Dermis blood vessel endothelial cell (primary cell): ENCODE measurements at regions not wholly inside any gene's neighbourhood (a gene's known extent, or its start where the extent isn't known, plus 50 kb on each side); places are given as distances from the start of the nearest gene placed in this dataset.
A peak's percentile ranks its signal among the peaks of the same experiment; 100 is the strongest.

Experiments used
- DNase-seq: peaks from one replicate; pipeline ENCODE4 v3.0.0; 2010

DNA sequence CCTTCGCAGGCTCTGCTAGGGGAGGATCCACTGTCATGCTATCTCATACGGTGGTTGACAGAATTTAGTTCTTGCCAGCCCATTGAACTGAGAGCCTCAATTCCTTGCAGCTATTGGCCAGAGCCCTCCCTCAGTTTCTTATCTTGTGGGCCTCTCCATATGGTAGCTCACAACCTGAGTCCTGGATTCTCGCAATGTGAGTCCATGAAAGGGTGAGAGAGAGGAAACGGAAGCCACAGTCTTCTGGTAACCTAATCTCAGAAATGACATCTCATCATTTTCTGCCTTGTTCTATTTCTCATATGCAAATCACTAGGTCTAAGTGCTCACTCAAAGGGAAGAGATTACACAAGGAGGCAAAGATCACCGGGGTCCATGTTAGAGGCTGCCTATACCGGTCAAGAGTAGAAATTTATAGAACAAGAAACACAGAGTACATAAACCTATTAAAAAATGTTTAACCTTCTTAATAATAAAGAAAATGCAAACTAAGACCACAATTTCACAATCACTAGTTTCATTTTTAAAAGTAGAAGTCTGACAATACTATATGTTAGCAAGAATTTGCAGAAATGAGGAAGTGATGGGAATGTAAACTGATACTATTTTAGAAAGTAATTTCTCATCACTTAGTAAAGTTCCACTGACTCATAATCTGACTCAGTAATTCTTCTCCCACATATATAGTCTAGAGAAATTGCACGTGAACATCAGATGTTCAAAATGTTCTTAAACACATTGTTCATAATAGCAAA, 378.4 kb upstream of the AGTR1 start:
- DNase-seq: no peak

DNA sequence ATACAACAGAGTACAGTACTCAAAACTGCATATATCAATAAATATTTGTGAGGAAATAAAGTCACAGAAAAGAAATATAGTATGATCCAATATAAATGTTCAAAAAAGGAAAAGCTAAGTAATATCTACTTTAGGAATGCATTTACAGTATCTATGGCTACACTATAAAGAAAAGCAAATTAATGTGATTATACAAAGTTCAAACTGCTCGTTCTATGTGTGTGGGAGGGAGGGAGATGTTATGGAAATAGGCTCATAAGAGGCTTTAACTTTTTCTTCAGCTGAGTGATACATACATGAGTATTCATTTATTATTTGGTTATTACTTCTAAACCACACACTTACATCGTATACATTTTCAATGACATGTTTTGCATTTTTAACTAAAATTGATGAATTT, 377.7 kb upstream of the AGTR1 start:
- no peak for DNase-seq

DNA sequence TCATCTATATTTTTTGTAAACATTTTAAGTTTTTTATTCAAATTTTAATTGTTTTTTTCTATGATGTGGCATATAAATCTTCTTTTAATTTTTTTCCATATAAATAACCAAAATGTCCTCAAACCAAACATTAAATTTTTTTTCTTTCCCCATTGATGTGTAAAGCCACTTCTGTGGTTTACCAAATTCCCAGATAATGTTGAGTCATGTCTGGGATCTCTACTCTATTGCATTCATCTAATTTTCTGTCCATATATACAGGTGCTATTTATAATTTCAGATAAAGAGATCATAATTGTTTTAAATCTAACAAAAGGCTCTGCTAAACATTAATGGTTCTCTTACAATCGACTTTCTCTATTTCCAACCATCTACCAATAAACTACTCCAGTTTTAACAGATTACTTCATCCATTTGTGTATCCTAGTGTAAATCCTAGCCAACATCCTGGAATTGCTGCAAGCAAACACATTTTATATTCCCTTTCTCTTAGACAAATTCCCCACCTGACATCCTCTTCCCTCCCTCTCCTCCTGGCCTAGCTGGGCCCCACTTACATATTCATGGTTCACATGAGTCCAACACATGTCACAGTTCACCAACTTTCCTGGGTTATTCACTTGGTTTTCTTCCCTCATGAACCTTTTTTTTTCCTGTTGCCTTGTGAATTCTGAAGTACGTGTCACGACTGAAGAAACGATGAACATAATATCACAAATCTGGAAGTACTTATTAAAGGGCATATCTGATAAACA, 368.0 kb upstream of the AGTR1 start:
- DNase-seq: no peak

DNA sequence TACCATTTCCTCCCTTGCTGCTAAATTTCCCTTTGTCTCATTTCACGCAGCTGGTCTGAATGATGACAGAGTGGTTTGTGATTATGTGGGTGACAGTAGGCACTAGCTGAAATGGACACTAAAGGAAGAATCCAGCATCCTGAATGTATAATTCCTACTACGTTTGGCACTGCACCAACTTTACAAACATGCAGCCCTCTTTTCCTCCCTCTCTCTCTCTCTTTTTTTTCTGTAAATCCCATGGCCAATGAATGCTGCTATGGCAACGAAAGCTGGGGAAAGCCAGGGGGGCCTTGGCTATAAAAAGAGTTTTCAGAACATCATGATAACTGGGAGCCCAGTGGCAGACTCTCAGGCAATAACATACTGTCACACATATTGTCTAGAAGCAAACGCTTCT, 367.2 kb upstream of the AGTR1 start:
- no peak for DNase-seq

DNA sequence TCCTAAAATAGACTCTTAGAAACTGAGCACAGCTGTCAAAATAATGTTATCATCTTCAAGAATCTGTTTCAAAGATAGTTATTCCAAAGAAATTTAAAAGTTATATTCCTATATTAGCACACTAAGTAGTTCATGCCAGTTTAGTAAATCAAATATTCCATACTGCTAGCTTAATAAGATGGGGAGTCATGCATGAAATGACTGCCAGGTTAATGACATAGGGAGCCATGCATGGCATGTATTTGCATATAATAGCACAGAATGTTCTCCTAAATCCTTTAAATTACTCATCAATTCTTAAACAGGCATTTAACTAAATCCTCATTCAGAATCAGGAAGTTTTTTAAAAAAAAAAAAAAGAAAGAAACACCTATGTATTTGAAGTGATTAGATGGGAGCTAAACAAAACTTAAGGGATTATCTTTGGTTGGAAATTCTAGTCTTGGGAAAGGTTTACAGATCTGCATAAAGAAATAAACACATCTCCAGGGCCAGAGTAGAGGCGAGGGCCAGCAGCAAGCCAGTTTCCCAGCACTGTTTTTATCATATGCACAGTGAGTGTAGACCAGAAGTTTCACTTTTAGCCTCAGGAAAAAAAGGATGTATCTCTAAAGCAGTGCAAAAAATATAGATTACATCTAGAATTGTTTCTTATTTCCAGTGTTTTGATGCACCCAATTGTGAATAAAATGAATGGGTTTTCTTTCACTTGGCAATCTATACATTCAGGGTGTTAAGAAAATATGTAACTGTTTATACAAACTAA, 366.4 kb upstream of the AGTR1 start:
- DNase-seq: no peak

DNA sequence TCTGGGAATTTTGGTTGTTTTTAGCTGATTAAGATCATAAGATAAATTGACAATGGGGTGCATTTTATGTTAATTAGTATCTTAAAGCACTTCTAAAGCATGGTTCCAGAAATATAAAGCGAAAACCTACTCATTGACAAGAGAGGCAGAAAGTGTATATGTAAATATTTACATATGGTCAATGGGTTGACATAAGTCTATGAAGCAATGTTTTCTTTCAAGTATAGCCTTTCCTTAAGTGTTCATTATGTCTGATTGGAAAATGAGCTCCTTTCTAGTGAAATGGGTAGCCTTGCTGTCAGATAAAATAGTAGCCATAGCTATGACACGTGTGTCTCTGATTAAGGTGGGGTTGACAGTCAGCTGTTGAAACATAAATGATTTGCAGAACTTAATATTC, 365.2 kb upstream of the AGTR1 start:
- DNase-seq: no peak

DNA sequence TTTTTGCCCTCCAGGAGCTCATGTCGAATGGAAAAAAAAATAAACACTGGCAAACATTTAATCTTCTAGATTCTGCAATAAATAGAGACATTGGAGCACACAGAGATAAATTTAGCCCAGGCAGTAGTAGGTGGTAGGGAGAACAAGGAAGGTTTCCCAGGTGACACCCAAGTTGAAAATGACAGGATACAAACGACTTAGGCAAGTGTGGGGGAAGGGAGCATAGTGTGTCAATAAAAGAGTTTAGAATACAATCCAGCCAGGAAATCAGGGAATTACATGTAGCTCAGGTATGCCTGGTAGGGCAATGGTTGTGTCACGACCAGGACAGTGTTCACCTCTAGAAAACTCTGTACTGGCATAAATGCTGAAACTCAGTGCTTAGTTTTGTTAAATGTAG, 364.6 kb upstream of the AGTR1 start:
- DNase-seq: no peak

DNA sequence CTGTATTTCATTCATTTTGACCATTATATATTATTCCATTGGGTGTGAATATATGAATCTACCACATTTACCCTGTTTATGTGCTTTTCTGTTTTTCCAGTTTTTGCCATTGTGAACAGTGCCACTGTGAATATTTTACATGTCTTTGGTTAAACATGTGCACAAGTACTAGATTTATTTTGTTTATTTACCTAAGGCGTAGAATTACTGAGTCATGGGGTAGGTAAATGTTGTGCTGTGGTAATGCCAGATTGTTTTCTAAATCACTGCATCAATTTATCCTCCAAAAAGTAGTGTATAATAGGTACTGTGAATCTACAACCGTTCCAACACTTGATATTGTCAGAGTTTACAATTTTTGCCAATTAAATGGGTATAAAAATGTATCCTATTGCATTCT, 362.1 kb upstream of the AGTR1 start:
- no peak for DNase-seq

DNA sequence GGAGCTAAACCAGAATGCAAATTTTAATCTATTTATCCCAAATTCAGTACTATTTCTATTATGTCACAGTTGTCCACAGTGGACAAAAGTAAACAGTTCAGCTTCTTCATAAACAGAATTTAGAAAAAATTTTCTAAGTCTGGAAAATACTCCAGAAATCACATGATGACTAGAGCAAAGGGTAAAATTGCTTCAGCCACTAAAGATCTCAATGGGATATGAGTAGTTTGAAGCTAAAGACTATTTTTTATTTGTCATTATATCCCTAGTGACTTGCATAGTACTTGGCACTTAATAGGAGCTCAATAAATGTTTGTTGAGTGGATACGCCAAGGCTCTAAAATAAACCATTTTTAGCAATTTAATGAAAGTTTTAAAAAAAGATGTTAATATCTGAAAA, 354.3 kb upstream of the AGTR1 start:
- DNase-seq: no peak

DNA sequence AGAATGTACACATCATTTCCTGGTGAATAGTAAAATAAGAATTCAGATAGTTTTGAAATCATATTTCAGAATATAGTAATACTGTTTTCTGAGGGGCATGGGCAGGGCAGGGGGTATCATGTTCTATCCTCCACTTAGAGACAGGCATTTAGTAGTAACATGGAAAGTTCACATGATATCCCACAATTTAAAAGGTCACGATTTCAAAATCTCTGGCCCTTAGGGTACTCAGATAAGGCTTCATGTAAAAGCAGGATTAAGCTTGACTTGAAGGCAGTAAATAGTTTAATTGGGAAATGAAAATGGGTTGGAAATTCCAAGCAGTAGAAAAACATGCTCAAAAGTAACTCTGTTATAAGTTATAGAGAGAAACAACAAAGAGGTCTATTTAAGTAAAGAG, 353.2 kb upstream of the AGTR1 start:
- no peak for DNase-seq

DNA sequence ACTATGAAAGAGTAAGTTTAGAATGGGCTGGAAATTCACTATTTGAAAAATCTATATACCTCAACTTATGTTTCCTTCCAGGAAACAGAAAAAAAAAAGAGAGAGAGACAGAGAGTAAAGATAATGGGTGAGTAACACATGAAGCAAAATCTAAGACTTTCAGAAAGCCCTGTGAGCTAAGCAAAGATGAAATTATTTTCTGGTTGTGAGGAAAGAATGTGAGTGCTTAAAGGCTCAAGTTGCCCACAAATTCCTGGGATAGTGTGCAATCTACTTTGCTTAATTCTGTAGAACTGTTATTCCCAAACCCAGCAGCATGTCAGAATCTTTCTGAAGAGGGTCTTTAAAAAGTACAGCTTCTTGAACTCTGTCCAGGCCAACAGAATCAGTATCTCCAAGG, 337.7 kb upstream of the AGTR1 start:
- DNase-seq: no peak

DNA sequence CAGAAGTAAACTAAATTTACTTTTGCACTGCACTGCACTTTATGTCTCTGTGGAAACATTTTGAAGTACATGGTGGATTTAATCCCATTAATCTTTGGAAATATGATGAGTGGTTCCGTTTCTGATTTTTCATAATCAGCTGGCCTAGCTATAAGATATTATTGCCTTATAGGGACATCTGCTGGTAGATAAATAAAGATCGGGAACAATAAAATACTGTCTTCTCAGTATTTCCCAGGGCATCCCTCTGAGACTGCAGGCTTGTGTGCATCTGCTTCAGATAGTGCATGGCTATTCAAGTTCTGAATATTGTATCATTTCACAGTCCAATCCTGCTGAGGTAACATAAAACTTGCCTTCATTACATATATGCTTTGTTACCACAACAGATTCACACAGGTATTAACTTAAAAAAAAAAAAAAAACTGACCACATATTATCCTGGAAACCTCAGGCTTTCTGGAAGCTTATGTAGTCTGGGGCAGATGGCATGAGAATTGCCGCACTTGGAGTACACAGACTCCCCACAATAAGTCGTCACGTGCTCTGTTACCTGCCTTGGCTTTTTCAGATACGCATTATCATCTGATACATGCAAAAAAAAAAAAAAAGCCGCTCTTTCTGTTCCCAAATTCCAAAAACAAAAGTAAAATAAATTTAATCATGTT, 330.8 kb upstream of the AGTR1 start:
- DNase-seq: no peak

DNA sequence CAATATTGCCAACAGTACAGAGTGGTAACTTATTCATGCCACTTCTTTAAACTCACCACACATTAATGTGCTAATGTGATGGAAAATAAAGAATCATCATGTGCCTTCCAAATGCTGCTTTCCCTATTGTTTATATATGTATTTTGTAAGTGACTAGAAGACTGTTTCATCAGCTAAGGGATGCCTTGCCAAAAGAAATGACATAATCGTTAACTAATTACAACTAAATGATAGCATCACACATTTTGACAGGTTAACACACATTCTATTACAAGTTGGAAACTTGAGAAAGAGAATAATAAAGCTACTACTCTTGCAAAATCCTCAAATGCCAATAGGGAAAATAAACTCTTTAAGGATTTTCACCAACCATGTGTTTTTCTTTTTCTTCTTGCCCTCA, 329.9 kb upstream of the AGTR1 start:
- DNase-seq: no peak

DNA sequence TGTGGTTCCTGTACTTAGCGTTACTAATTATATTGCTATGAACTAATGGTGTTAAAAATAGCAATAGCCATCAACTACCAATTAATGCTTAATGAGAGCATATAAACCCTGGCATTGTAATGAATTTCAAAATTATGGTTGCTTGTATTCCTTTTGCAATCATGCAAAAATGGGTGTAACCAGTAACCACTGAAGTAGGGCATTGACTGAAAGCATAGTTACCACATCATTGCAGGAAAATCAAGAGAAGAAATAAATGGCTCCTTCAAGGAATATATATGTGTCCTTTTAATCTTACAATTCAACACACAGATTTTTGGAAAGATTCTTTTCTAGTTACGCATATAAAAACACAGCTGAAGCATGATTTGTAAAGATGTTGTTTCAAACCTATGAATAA, 328.3 kb upstream of the AGTR1 start:
- no peak for DNase-seq

DNA sequence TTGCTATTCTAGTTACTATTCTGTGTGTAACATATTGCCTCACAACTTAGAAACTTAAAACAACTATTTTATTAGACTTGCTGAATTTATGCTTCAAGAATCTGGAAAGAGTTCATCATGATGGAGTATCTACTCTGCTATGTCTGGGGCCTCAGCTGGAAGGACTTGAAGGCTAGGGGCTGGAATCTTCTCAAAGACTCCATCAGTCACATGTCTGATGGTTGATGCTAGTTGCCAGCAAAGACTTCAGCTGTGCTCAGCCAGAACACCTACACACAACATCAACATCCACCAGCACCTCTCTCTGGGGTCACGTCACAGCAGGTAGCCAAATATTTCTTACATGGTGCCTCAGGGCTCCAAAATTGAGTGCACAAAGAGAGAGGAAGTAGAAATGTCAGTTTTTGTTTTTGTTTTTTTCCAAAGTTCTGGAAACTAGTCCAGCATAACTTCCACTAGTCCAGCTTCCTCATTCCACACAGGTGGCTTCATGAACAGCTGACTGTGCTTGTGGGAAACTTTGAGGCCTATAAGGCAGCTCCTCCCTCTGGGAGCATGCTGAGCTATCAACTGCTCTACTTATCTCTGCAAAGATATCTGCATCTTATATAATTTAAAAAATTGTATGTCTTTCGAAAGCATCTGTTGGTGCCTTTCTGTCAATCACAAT, 325.4 kb upstream of the AGTR1 start:
- DNase-seq: no peak

DNA sequence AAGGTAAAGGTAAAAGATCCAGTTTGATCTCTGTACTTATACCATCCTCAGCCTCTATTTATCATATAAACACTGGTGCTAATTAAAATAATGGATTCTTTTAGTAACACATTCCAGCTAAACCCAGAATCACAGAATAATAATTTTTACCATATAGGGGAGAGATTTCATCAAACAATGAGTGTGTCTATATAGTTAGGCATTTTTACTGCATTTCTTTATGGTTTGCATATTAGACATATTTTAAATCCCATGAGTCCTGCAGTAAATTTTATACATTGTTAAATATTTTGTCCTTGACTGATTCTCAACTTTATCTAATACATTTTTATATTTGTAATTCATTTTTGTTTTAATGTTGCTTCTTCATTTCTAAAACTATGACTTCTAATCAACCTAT, 323.7 kb upstream of the AGTR1 start:
- no peak for DNase-seq

DNA sequence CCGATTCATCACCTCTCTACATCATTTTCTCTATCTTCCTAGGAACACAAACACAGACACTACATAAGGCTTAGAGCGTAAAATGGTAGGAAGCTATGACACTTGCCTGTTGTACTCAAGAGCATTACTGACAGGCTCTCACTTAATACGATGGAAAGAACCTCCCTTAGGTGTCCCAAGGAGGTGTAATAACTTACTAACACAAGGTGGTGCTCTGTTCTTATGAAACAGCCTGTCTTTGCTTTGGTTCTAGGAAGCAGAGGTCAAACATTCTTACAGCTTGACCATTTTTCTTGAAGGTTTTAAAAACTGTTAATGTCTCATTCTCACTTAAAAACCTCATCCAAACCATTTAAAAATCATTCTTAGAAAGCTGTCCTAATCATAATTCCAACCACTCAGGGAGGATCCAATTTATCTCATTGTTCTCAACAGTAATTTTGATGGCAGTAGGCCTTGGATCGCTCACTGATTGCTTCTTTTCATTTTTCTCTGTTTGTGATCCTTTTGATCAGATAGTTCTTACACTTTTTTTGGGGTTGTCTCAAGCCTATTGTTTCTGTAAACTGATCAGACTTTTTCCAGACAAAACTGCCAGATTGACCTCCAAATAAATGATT, 317.8 kb upstream of the AGTR1 start:
- peak; percentile 52 for DNase-seq

DNA sequence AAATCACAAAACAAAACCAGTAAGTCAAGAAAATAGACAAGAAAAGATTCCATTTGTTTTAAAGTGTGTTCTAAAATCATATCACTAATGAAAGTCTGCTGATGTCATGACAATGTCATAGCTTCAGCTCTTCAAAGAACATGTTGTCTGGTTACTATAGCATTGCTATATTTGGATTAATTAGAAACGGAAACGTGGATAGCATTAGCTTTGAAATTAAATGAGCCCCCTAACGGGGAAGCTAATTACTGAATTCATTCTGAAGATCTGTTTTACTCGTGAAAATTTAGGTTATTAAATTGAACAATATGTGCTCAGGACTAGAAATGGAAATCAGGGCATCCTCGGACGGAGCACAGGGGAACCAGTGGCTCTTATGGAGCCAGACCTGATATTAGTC, 316.7 kb upstream of the AGTR1 start:
- DNase-seq: no peak

DNA sequence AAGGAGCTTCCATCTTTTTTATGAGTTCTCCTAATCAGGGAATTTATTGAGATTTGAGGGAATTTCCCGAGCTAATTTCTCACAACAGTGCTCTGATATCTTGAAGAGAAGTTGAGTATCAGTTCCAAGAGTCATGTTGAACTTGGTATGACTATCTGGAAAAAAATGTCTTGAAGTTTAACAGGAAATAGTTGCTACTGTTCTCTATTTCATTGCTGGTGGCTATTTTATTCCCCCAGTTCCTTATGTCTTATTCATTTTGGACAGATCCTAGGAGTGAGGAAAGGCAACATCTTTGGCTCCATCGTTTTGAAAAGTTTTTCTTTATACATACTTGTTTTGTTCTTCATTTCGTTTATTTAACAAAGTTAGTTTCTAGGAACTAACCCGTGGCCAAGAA, 307.8 kb upstream of the AGTR1 start:
- no peak for DNase-seq

DNA sequence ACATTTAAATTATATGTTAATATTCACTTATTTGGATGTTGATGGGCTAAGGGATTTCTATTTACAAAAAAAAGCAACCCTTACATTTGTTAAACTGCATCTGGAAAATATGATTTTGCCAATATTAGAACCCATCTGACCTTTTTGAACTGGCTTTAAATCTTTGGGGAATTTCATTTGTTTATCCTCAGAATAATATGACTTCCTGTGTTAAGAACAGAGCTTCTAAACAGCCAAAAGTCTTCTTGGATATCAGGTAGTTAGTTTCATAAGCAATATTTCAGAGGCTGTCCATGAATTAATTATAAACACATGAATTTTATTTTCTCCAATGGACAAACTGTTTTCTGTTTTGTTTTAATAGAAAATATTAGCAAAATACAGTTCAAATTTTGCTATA, 301.9 kb upstream of the AGTR1 start:
- DNase-seq: no peak

DNA sequence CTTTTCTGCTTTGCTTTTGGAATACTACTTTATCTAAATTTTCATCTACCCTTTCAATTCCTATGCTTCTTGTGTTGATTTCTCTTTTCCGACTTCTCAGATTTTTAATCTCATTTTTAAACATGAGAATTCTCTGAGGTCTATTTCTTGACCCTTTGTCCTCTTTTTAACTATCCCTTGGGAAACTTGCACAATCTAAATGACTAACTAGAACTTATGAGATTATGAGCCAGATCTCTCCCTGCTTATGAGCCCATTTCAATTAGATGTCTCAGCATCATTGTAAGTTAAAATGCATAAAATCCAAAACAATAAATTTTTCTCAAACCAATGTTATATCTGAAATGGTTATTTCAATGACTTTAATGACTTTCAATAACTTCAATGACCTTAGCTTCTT, 296.9 kb upstream of the AGTR1 start:
- no peak for DNase-seq

DNA sequence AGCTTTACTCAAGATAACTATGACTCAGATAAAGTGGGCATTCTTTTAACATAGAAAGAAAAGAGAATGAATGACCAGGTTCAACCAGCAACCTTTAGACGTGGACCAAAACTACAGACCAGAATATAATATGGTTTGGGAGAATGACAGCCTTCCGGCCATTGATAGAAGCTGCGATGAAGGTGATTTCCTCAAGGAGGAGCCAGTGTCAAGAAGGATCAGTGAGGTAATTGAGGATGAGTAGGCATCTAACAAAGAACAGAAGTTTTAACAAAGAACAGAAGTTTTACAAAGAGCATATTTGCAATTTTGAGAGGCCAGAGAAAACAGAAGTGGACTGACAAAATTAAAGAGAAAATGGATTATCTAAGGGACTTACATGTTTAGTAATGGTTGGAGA, 289.0 kb upstream of the AGTR1 start:
- no peak for DNase-seq
